B cell (primary cell): ENCODE measurements at regions not wholly inside any gene's neighbourhood (a gene's known extent, or its start where the extent isn't known, plus 50 kb on each side); places are given as distances from the start of the nearest gene placed in this dataset.

ENCODE experiments used
- ATAC-seq: fragments of 200-7000 bp; cut with Tn5 transposase; one replicate; pipeline ENCODE4 v1.10.0; 2021; ENCODE audit warnings: low read depth, mild to moderate bottlenecking, moderate number of reproducible peaks, moderate library complexity
- CTCF ChIA-PET: fragments of 350-600 bp; sonication (Branson Sonifier 250); formaldehyde crosslinking; loops from one replicate; lab custom pipeline; 2021; ENCODE audit warnings: antibody characterized with exemption, inconsistent platforms; lab: Charles Lee
- POLR2A ChIA-PET: fragments of 350-600 bp; sonication (Branson Sonifier 250); formaldehyde crosslinking; loops from one replicate; lab custom pipeline; 2021; ENCODE audit warnings: antibody characterized with exemption; lab: Charles Lee
- DNase-seq: peaks from one replicate; pipeline ENCODE4 v3.0.0; 2013
- H2AFZ ChIP-seq: 2 replicates; pipeline ENCODE4 v1.6.1; 2012; ENCODE audit warnings: mild to moderate bottlenecking, low read depth, low read length; ENCODE audit not compliant: insufficient read depth, poor library complexity, severe bottlenecking
- H3K27ac ChIP-seq, 2 donors: 1 replicate in 1 of 2; 2 replicates in 1 of 2; pipeline ENCODE4 v1.5.1; 2012 to 2013; ENCODE audit warnings: low read length in 2 of 2, mild to moderate bottlenecking in 2 of 2, moderate library complexity in 1 of 2
- H3K27me3 ChIP-seq, 4 experiments: fragments of 200-600 bp in 1 of 4; sonication (generic) in 1 of 4; replicated peaks in 1 of 4; 1 replicate in 2 of 4; 2 replicates in 2 of 4; pipeline versions ENCODE4 v1.6.1 to v1.7.0; 2013 to 2016; ENCODE audit warnings: low read length in 3 of 4, mild to moderate bottlenecking in 2 of 4, mixed read lengths in 1 of 4, moderate library complexity in 1 of 4; ENCODE audit not compliant: insufficient read depth in 4 of 4, control insufficient read depth in 3 of 4; ENCODE audit errors: control extremely low read depth in 1 of 4
- H3K36me3 ChIP-seq, 2 experiments: replicated peaks in 1 of 2; 1 replicate in 1 of 2; 2 replicates in 1 of 2; pipeline versions ENCODE4 v1.6.1 to v1.7.1; 2013; ENCODE audit warnings: low read length in 1 of 2; ENCODE audit not compliant: insufficient read depth in 2 of 2, control insufficient read depth in 1 of 2; ENCODE audit errors: control extremely low read depth in 1 of 2, extremely low read depth in 1 of 2
- H3K4me1 ChIP-seq, 2 donors: fragments of 200-600 bp in 1 of 2; sonication (generic) in 1 of 2; 1 replicate in 1 of 2; 2 replicates in 1 of 2; pipeline versions ENCODE4 v1.5.1 to v1.6.1; 2013 to 2017; ENCODE audit warnings: low read length in 2 of 2; ENCODE audit not compliant: control insufficient read depth in 2 of 2, insufficient read depth in 2 of 2
- H3K4me2 ChIP-seq: replicated peaks from 2 replicates; pipeline ENCODE3; 2012; ENCODE audit warnings: mild to moderate bottlenecking, low read depth, low read length; ENCODE audit not compliant: poor library complexity, severe bottlenecking
- H3K4me3 ChIP-seq, 5 experiments: fragments of 200-600 bp in 1 of 5; sonication (generic) in 1 of 5; 1 replicate in 3 of 5; 2 replicates in 2 of 5; pipeline versions ENCODE4 v1.5.1 to v1.7.0; 2011 to 2016; ENCODE audit warnings: low read length in 4 of 5, mild to moderate bottlenecking in 4 of 5, low read depth in 2 of 5, control low read depth in 1 of 5, moderate library complexity in 1 of 5; ENCODE audit not compliant: insufficient read depth in 1 of 5; ENCODE audit errors: control extremely low read depth in 1 of 5, extremely low read depth in 1 of 5
- H3K79me2 ChIP-seq: fragments of 200-600 bp; sonication (generic); one replicate; pipeline ENCODE4 v1.6.0; 2016; ENCODE audit warnings: low read length; ENCODE audit not compliant: control insufficient read depth, insufficient read depth
- H3K9ac ChIP-seq: fragments of 200-600 bp; sonication (generic); 2 replicates; pipeline ENCODE4 v1.6.1; 2017; ENCODE audit warnings: mild to moderate bottlenecking, low read length, moderate library complexity
- H3K9me3 ChIP-seq, 3 donors: one replicate each; pipeline versions ENCODE4 v1.6.1 to v1.7.1; 2013; ENCODE audit warnings: low read length in 2 of 3; ENCODE audit not compliant: control insufficient read depth in 2 of 3, insufficient read depth in 1 of 3; ENCODE audit errors: control extremely low read depth in 1 of 3
- H4K20me1 ChIP-seq: 2 replicates; pipeline ENCODE4 v1.6.0; 2012; ENCODE audit warnings: mild to moderate bottlenecking, low read length; ENCODE audit not compliant: insufficient read depth, control insufficient read depth, poor library complexity, severe bottlenecking
- H3K27ac Mint-ChIP-seq: one replicate; pipeline ENCODE4 v1.8.0; 2021; ENCODE audit warnings: mixed read lengths
- H3K27me3 Mint-ChIP-seq: one replicate; pipeline ENCODE4 v1.8.0; 2021; ENCODE audit warnings: mixed read lengths
- H3K4me1 Mint-ChIP-seq: one replicate; pipeline ENCODE4 v1.8.0; 2021; ENCODE audit warnings: mixed read lengths
- H3K4me3 Mint-ChIP-seq: one replicate; pipeline ENCODE4 v1.8.0; 2021; ENCODE audit warnings: mixed read lengths
- H3K9me3 Mint-ChIP-seq: one replicate; pipeline ENCODE4 v1.8.0; 2022; ENCODE audit warnings: mixed read lengths; ENCODE audit not compliant: insufficient read depth
- EZH2 ChIP-seq: IDR thresholded peaks from 2 replicates; pipeline ENCODE4 v1.6.1; 2012; ENCODE audit warnings: borderline replicate concordance, low read depth, mild to moderate bottlenecking, moderate library complexity, low read length; ENCODE audit not compliant: insufficient read depth, poor library complexity, severe bottlenecking
- intact Hi-C: fragments of 100-400 bp; cut with micrococcal nuclease; formaldehyde crosslinking; loops from one replicate; pipeline ENCODE4 v1.10.0; 2022
- TF ChIP-seq, protein P1 (sequence below): fragments of 200-600 bp; IDR thresholded peaks from one replicate; pipeline ENCODE4 v1.8.0; 2022; ENCODE audit warnings: antibody characterized with exemption, mild to moderate bottlenecking

GRCh38 chr3:161737171-161737570 lies 240.6 kb downstream of the OTOL1 start:
- no peak for ATAC-seq
- CTCF ChIA-PET, result no interaction called here
- TF ChIP-seq, protein P1, sequence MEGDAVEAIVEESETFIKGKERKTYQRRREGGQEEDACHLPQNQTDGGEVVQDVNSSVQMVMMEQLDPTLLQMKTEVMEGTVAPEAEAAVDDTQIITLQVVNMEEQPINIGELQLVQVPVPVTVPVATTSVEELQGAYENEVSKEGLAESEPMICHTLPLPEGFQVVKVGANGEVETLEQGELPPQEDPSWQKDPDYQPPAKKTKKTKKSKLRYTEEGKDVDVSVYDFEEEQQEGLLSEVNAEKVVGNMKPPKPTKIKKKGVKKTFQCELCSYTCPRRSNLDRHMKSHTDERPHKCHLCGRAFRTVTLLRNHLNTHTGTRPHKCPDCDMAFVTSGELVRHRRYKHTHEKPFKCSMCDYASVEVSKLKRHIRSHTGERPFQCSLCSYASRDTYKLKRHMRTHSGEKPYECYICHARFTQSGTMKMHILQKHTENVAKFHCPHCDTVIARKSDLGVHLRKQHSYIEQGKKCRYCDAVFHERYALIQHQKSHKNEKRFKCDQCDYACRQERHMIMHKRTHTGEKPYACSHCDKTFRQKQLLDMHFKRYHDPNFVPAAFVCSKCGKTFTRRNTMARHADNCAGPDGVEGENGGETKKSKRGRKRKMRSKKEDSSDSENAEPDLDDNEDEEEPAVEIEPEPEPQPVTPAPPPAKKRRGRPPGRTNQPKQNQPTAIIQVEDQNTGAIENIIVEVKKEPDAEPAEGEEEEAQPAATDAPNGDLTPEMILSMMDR, result no peak
- TF ChIP-seq EZH2, result no peak

GRCh38 chr3:161740421-161740820 lies 243.8 kb downstream of the OTOL1 start:
- no peaks in the 10 kb centered on the region for H3K4me1 Mint-ChIP-seq
- no peak for ATAC-seq
- peaks cover 2% of the 10 kb centered on the region for H3K9me3 Mint-ChIP-seq
- Histone ChIP-seq H3K9me3 (no peaks in the 10 kb centered on the region), H3K79me2 (no peaks in the 10 kb centered on the region), H2AFZ (no peak overlapping the region), H3K36me3 (no peaks in the 10 kb centered on the region), H3K27ac (no peak overlapping the region), H3K4me1 (no peaks in the 10 kb centered on the region), H3K27me3 (no peaks in the 10 kb centered on the region), H3K9ac (no peak overlapping the region), H3K4me2 (no peak overlapping the region), H4K20me1 (no peaks in the 10 kb centered on the region), H3K4me3 (no peak overlapping the region)
- no peak overlapping the region for H3K27ac Mint-ChIP-seq
- DNase-seq, result no peak
- no peaks in the 10 kb centered on the region for H3K27me3 Mint-ChIP-seq
- no peak overlapping the region for H3K4me3 Mint-ChIP-seq
- POLR2A ChIA-PET, result no interaction called here
- CTCF ChIA-PET, result no interaction called here
- intact Hi-C loops, result no loop called here
- TF ChIP-seq, protein P1, result no peak
- no peak for TF ChIP-seq EZH2

More at GRCh38 chr3:161737171-161737570, 240.6 kb downstream of the OTOL1 start:
- no peak overlapping the region for H3K27ac Mint-ChIP-seq
- POLR2A ChIA-PET, result no interaction called here
- H3K4me3 Mint-ChIP-seq, result no peak overlapping the region
- no peaks in the 10 kb centered on the region for H3K4me1 ChIP-seq
- H3K4me3 ChIP-seq, result no peak overlapping the region
- no peaks in the 10 kb centered on the region for H3K36me3 ChIP-seq
- H3K9me3 ChIP-seq, result no peaks in the 10 kb centered on the region
- no peaks in the 10 kb centered on the region for H3K9me3 Mint-ChIP-seq
- no peaks in the 10 kb centered on the region for H3K27me3 Mint-ChIP-seq
- DNase-seq, result no peak
- no peaks in the 10 kb centered on the region for H4K20me1 ChIP-seq
- H3K4me1 Mint-ChIP-seq, result no peaks in the 10 kb centered on the region
- no peak overlapping the region for H3K9ac ChIP-seq
- no peak overlapping the region for H2AFZ ChIP-seq
- H3K79me2 ChIP-seq, result no peaks in the 10 kb centered on the region
- H3K27ac ChIP-seq, result no peak overlapping the region
- intact Hi-C loops, result no loop called here
- H3K27me3 ChIP-seq, result no peaks in the 10 kb centered on the region
- H3K4me2 ChIP-seq, result no peak overlapping the region
